ENCODE measurements at regions not wholly inside any gene's neighbourhood (a gene's known extent, or its start where the extent isn't known, plus 50 kb on each side); places are given as distances from the start of the nearest gene placed in this dataset.

DNA sequence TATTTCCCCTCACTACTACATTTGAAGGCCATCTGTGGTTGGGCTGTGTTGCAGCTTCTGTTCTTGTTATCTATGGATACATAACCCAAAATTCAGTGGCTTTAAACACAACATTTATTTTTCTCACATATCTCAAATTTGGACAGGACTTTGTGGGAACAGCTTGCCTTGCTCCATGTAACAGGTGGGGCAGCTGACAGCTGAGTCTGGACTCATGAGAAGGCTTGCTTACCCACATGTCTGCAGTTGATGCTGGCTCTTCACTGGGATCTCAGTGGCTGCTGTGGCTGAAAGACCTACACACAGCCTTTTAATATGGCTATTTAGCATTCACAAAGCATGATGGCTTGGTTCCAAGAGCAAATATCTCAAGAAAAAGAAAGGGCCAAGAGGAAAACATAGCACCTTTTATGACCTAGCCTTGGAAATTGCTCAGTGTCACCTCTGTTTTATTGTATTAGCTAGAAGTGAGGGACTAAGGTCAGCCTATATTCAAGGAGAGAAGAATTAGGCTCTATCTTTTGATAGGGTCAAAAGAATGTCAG lies 296.8 kb upstream of the ZNF521 start:
- Histone ChIP-seq H3K4me3 (no peak overlapping the region), H3K4me1 (ENCODE audit: insufficient read depth) (no peaks in the 10 kb centered on the region), H2AFZ (no peak overlapping the region), H4K20me1 (ENCODE audit: insufficient read depth, poor library complexity, severe bottlenecking) (no peaks in the 10 kb centered on the region), H3K9me2 (replicated peaks; ENCODE audit: insufficient read depth) (no peaks in the 10 kb centered on the region), H3K27me3 (no peaks in the 10 kb centered on the region), H3K36me3 (replicated peaks; ENCODE audit: insufficient read depth, low read depth) (no peaks in the 10 kb centered on the region), H3K9me3 (ENCODE audit: low read depth) (no peaks in the 10 kb centered on the region), H3K79me2 (no peaks in the 10 kb centered on the region), H3K4me2 (no peak overlapping the region), H3K27ac (no peak overlapping the region)
- DNase-seq (ENCODE audit: low spot score): no peak
- TF ChIP-seq EZH2phosphoT487 (IDR thresholded peaks at IDR 0.05; ENCODE audit: low read depth, severe bottlenecking, unreplicated experiment): no peak
- TF ChIP-seq CTCF (IDR thresholded peaks at IDR 0.05; ENCODE audit: poor library complexity): no peak
- no peak for TF ChIP-seq EZH2 (IDR thresholded peaks at IDR 0.05; ENCODE audit: borderline replicate concordance)

- TF ChIP-seq EZH2 (IDR thresholded peaks at IDR 0.05; ENCODE audit: borderline replicate concordance): no peak
- TF ChIP-seq CTCF (IDR thresholded peaks at IDR 0.05; ENCODE audit: poor library complexity): no peak
- no peak for TF ChIP-seq EZH2phosphoT487 (IDR thresholded peaks at IDR 0.05; ENCODE audit: low read depth, severe bottlenecking, unreplicated experiment)
- Histone ChIP-seq H2AFZ (no peak overlapping the region), H4K20me1 (ENCODE audit: insufficient read depth, poor library complexity, severe bottlenecking) (no peaks in the 10 kb centered on the region), H3K36me3 (replicated peaks; ENCODE audit: insufficient read depth, low read depth) (no peaks in the 10 kb centered on the region), H3K4me3 (no peak overlapping the region), H3K79me2 (no peaks in the 10 kb centered on the region), H3K4me2 (no peak overlapping the region), H3K4me1 (ENCODE audit: insufficient read depth) (no peaks in the 10 kb centered on the region), H3K9me2 (replicated peaks; ENCODE audit: insufficient read depth) (no peaks in the 10 kb centered on the region), H3K27me3 (no peaks in the 10 kb centered on the region), H3K9me3 (ENCODE audit: low read depth) (no peaks in the 10 kb centered on the region), H3K27ac (no peak overlapping the region)
- 93% methylated on average over 3 of the region's 3 CpGs for WGBS (ENCODE audit: low lambda C conversion rate, missing lambda C conversion rate)
- DNase-seq (ENCODE audit: low spot score): no peak
These were observed 295.4 kb upstream of the ZNF521 start for GRCh38 chr18:25647404-25647803.

DNA sequence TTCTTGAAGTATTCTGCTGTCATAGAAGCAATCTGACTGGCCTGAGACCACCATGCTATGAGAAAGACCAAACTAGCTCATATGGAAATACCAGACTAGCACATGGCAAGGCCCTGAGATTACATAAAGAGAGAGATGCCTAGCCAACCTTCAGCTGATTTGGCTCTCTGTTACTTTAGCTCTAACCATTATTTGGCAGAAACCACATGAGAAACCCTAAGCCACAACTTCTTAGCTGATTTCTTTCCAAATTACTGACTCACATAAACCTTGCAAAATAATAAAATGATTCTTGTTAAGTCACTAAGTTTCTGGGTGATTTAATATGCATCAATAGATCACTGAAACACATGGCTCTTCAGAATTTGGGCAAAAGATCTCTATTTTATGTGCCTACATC lies 295.0 kb upstream of the ZNF521 start:
- no peaks in the 10 kb centered on the region for H3K79me2 ChIP-seq
- no peak overlapping the region for H3K27ac ChIP-seq
- H3K4me2 ChIP-seq: no peak overlapping the region
- no peaks in the 10 kb centered on the region for H4K20me1 ChIP-seq (ENCODE audit: insufficient read depth, poor library complexity, severe bottlenecking)
- H3K36me3 ChIP-seq (replicated peaks; ENCODE audit: insufficient read depth, low read depth): no peaks in the 10 kb centered on the region
- H3K27me3 ChIP-seq: no peaks in the 10 kb centered on the region
- H2AFZ ChIP-seq: no peak overlapping the region
- H3K4me1 ChIP-seq (ENCODE audit: insufficient read depth): no peaks in the 10 kb centered on the region
- no peak for TF ChIP-seq EZH2 (IDR thresholded peaks at IDR 0.05; ENCODE audit: borderline replicate concordance)
- TF ChIP-seq CTCF (IDR thresholded peaks at IDR 0.05; ENCODE audit: poor library complexity): no peak
- TF ChIP-seq EZH2phosphoT487 (IDR thresholded peaks at IDR 0.05; ENCODE audit: low read depth, severe bottlenecking, unreplicated experiment): no peak
- DNase-seq (ENCODE audit: low spot score): no peak
- H3K9me3 ChIP-seq (ENCODE audit: low read depth): no peaks in the 10 kb centered on the region
- no peak overlapping the region for H3K4me3 ChIP-seq
- H3K9me2 ChIP-seq (replicated peaks; ENCODE audit: insufficient read depth): no peaks in the 10 kb centered on the region

- no peaks in the 10 kb centered on the region for H3K36me3 ChIP-seq (replicated peaks; ENCODE audit: insufficient read depth, low read depth)
- 84% methylated on average over 2 of the region's 2 CpGs for WGBS (ENCODE audit: low lambda C conversion rate, missing lambda C conversion rate)
- H2AFZ ChIP-seq: no peak overlapping the region
- H3K27ac ChIP-seq: no peak overlapping the region
- no peaks in the 10 kb centered on the region for H3K9me3 ChIP-seq (ENCODE audit: low read depth)
- no peaks in the 10 kb centered on the region for H3K79me2 ChIP-seq
- no peaks in the 10 kb centered on the region for H3K4me1 ChIP-seq (ENCODE audit: insufficient read depth)
- no peak for DNase-seq (ENCODE audit: low spot score)
- H4K20me1 ChIP-seq (ENCODE audit: insufficient read depth, poor library complexity, severe bottlenecking): no peaks in the 10 kb centered on the region
- no peak overlapping the region for H3K4me3 ChIP-seq
- H3K27me3 ChIP-seq: peaks cover 7% of the 10 kb centered on the region
- TF ChIP-seq EZH2phosphoT487 (IDR thresholded peaks at IDR 0.05; ENCODE audit: low read depth, severe bottlenecking, unreplicated experiment) (no peak), EZH2 (IDR thresholded peaks at IDR 0.05; ENCODE audit: borderline replicate concordance) (no peak), CTCF (IDR thresholded peaks at IDR 0.05; ENCODE audit: poor library complexity) (no peak)
- no peak overlapping the region for H3K4me2 ChIP-seq
- no peaks in the 10 kb centered on the region for H3K9me2 ChIP-seq (replicated peaks; ENCODE audit: insufficient read depth)
These were observed 287.6 kb upstream of the ZNF521 start for GRCh38 chr18:25639596-25639995.
